SK-N-MC (cell line): ENCODE measurements at regions not wholly inside any gene's neighbourhood (a gene's known extent, or its start where the extent isn't known, plus 50 kb on each side); places are given as distances from the start of the nearest gene placed in this dataset.

ENCODE experiments used
- EZH2 ChIP-seq: fragments of 200-600 bp; sonication (generic); IDR thresholded peaks from one replicate; pipeline ENCODE4 v1.6.1; 2017; ENCODE audit warnings: antibody characterized with exemption
- POLR2AphosphoS5 ChIP-seq: IDR thresholded peaks from 2 replicates; pipeline ENCODE4 v1.6.1; 2012; ENCODE audit warnings: mild to moderate bottlenecking, low read depth, low read length, borderline replicate concordance

- TF ChIP-seq POLR2AphosphoS5 (no peak), EZH2 (no peak)
Observed at GRCh38 chr3:89925976-89926375, 818.6 kb downstream of the EPHA3 start.
